Upper lobe of right lung (tissue), 1 donor: ENCODE measurements at regions not wholly inside any gene's neighbourhood (a gene's known extent, or its start where the extent isn't known, plus 50 kb on each side); places are given as distances from the start of the nearest gene placed in this dataset.
"Not testable (repeated sequence)": the region's sequence is repeated elsewhere in the genome, so short reads cannot be mapped to it uniquely, and the experiment has no call there.

Source experiments
- ATAC-seq: fragments of 200-7000 bp; cut with Tn5 transposase; one replicate; pipeline ENCODE4 v1.9.1; 2020; ENCODE audit warnings: mild to moderate bottlenecking, moderate library complexity
- DNase-seq: peaks from one replicate; pipeline ENCODE4 v3.0.0-alpha.2; 2020
- H3K27ac ChIP-seq: fragments of 200-600 bp; one replicate; pipeline ENCODE4 v1.8.0; 2022
- H3K27me3 ChIP-seq: fragments of 200-600 bp; one replicate; pipeline ENCODE4 v1.8.0; 2022; ENCODE audit warnings: mild to moderate bottlenecking
- H3K36me3 ChIP-seq: fragments of 200-600 bp; one replicate; pipeline ENCODE4 v1.8.0; 2022
- H3K4me1 ChIP-seq: fragments of 200-600 bp; one replicate; pipeline ENCODE4 v1.8.0; 2022
- H3K4me3 ChIP-seq: fragments of 200-600 bp; one replicate; pipeline ENCODE4 v1.8.0; 2022; ENCODE audit warnings: mild to moderate bottlenecking
- H3K9me3 ChIP-seq: fragments of 200-600 bp; one replicate; pipeline ENCODE4 v1.8.0; 2022
- intact Hi-C: fragments of 100-400 bp; cut with DNase I; formaldehyde crosslinking; loops from one replicate; pipeline ENCODE4 v1.11.0; 2022
- TF ChIP-seq, protein P1 (sequence below): fragments of 200-600 bp; IDR thresholded peaks from one replicate; pipeline ENCODE4 v1.8.0; 2022; ENCODE audit warnings: antibody characterized with exemption
- donor health status: DM: no; HTN: yes; CAD: no; lungs with severe emphysema.

DNA sequence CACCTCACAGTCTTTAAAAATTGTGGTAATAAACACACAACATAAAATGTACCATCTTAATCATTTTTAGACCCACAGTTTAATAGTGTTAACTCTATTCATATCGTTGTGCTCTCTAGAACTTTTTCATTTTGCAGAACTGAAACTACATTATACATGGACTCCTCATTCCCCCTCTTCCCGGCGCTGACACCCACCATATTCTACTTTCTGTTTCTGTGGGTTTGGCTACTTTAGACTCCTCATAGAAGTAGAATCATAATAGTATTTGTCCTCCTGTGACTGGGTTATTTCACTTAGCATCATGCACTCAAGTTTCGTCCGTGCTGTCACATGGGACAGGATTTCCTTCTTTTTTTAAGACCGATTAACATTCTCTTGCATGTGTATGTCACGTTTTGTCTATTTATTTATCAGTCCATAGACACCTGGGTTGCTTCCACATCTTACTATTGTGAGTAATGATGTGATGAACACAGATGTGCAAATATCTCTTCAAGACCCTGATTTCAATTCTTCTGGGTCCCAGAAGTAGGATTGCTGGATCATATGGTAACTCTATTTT lies 62.9 kb upstream of the TMPRSS2 start:
- no peak overlapping the region for H3K27ac ChIP-seq
- DNase-seq (no peak), ATAC-seq (no peak)
- H3K27me3 ChIP-seq, result no peaks in the 10 kb centered on the region
- H3K36me3 ChIP-seq, result no peaks in the 10 kb centered on the region
- peaks cover 9% of the 10 kb centered on the region for H3K9me3 ChIP-seq
- TF ChIP-seq, protein P1, sequence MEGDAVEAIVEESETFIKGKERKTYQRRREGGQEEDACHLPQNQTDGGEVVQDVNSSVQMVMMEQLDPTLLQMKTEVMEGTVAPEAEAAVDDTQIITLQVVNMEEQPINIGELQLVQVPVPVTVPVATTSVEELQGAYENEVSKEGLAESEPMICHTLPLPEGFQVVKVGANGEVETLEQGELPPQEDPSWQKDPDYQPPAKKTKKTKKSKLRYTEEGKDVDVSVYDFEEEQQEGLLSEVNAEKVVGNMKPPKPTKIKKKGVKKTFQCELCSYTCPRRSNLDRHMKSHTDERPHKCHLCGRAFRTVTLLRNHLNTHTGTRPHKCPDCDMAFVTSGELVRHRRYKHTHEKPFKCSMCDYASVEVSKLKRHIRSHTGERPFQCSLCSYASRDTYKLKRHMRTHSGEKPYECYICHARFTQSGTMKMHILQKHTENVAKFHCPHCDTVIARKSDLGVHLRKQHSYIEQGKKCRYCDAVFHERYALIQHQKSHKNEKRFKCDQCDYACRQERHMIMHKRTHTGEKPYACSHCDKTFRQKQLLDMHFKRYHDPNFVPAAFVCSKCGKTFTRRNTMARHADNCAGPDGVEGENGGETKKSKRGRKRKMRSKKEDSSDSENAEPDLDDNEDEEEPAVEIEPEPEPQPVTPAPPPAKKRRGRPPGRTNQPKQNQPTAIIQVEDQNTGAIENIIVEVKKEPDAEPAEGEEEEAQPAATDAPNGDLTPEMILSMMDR, result no peak
- no peak overlapping the region for H3K4me3 ChIP-seq
- intact Hi-C loops, result no loop called here
- H3K4me1 ChIP-seq, result no peaks in the 10 kb centered on the region

DNA sequence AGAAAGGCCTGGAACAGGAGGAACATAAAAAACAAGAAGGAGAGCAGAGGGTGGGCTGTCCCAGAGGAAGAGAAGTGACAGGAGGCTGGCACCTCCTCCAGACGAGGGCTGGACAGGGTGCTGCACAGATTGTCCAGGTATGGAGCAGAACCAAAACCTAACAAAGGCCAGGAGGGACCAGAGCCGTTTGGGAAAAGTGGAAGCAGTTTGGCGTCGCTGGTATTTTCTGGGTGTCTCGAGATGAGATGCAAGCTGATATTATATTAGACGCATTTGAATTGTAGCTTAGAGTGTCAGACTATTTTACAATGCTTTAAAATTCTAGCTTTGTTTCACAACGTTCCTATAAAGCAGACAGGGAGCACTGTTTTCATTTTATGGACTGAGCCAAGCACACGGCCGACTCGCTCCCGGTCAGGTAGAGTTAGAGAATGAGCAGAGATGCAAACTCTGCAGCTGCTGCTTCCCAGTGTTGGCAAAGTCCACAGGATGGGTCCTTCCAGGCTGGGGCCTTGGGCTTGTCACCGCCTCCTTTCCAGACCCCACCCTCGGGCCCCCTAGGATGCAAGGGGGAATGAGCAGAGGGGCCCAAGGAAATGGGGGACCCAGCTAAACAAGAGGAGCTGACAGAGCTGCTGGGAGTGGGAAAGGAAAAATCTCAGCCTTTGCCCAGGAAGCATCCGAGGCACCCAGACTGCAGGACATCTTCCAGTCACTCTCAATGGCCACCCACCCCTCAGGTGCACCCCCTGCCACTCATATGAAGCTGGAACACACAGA lies 60.8 kb upstream of the TMPRSS2 start:
- TF ChIP-seq, protein P1, result no peak
- no peaks in the 10 kb centered on the region for H3K4me1 ChIP-seq
- H3K27me3 ChIP-seq, result no peaks in the 10 kb centered on the region
- no peak overlapping the region for H3K27ac ChIP-seq
- intact Hi-C loops, result no loop called here
- H3K4me3 ChIP-seq, result no peak overlapping the region
- ATAC-seq (no peak), DNase-seq (no peak)
- H3K9me3 ChIP-seq, result peaks cover 9% of the 10 kb centered on the region
- H3K36me3 ChIP-seq, result no peaks in the 10 kb centered on the region

DNA sequence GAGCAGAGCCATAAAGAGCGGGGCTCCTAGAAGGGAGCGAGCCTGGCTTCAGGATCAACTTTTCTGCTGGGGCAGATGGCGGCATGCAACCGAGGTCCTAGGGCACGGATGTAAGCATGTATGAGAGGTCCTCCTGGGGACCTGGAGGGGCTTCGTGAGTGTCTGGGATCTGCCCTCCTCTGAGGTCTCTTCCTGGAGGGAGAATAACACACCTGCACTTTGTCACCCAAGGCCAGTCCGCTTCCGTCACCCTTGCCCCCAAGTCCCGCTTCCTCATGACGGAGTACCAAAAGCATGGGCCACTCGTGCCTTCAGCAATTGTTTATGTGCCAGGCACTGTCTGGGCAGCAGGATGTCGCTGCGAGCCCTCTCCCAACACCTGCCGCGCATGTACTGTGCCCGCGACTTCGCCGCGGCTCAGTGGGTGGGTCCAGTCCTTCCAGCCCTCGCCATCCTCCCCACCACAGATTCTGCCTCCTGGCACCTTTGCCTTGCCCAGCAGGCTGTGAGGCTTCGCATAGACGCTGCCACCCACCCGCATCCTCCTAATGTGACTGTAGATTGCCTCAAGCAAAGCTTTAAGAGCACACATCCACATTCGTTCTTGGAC lies 60.0 kb upstream of the TMPRSS2 start:
- Histone ChIP-seq H3K4me3 (no peak overlapping the region), H3K27ac (no peak overlapping the region), H3K27me3 (no peaks in the 10 kb centered on the region), H3K36me3 (no peaks in the 10 kb centered on the region), H3K9me3 (peaks cover 9% of the 10 kb centered on the region), H3K4me1 (no peaks in the 10 kb centered on the region)
- intact Hi-C loops, result no loop called here
- DNase-seq (no peak), ATAC-seq (no peak)
- TF ChIP-seq, protein P1, result no peak

DNA sequence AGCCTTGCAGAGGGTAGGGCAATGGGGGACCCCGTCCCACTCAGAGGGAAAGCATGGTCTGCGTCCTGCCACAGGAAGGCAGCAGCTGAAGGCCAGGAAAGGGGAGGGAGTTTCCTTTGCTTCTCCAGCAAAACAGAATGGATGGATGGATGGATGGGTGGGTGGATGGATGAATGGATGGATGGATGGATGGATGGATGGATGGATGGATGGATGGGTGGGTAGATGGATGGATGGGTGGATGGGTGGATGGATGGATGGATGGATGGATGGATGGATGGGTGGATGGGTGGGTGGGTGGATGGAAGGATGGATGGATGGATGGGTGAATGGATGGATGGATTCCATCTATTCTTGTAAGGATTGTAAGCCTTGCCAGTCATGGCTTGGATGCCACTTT lies 59.3 kb upstream of the TMPRSS2 start:
- H3K27ac ChIP-seq, intact Hi-C loops, H3K36me3 ChIP-seq: not testable (repeated sequence)

DNA sequence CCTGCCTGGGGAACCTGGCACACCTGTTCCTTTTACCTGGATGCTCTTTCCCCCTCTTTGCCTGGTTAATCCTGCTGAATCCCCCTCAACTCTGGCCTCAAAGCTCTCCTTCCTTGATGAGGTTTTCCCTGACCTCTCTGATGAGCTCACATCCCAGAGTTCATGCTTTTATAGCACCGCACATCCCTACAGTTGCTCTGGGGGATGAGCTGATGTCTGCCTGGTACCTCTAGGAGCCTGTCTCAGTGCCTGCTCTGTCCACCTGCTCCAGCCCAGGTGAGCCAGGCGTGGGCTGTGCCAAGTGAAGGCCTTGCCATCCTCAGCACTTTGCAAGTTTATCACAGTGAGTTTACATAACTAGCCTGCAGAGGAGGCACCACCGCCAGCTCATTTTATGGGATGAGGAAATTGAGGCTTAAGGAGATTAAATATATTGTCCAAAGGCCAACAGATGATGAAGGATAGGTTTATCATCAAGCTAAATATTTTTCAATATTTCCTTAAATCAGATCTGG lies 58.6 kb upstream of the TMPRSS2 start:
- Histone ChIP-seq H3K27ac (no peak overlapping the region), H3K9me3 (peaks cover 3% of the 10 kb centered on the region), H3K36me3 (no peaks in the 10 kb centered on the region), H3K4me1 (no peaks in the 10 kb centered on the region), H3K27me3 (no peaks in the 10 kb centered on the region), H3K4me3 (no peak overlapping the region)
- TF ChIP-seq, protein P1, result no peak
- DNase-seq, result no peak
- ATAC-seq, result no peak
- intact Hi-C loops, result no loop called here

More for the DNA sequence above, 59.3 kb upstream of the TMPRSS2 start:
- H3K27me3 ChIP-seq, H3K4me1 ChIP-seq, ATAC-seq, H3K4me3 ChIP-seq, H3K9me3 ChIP-seq, DNase-seq: not testable (repeated sequence)

DNA sequence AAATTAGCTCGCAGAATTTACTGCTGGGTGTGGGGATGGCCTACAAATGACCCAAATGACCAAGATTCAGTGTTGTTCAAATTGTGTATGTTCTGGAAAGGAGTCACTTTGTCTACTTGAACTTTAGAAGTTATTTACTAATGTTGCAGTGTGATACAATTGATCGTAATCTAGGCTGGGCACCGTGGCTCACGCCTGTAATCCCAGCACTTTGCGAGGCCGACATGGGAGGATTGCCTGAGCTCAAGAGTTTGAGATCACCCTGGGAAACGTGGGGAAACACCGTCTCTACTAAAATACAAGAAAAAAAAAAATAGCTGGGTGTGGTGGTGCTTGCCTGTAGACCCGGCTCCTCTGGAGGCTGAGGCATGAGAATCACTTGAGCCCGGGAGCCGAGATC lies 57.6 kb upstream of the TMPRSS2 start:
- Histone ChIP-seq H3K4me1 (no peaks in the 10 kb centered on the region), H3K27ac (peak overlapping the region; percentile 36), H3K36me3 (no peaks in the 10 kb centered on the region), H3K27me3 (no peaks in the 10 kb centered on the region), H3K4me3 (no peak overlapping the region), H3K9me3 (no peaks in the 10 kb centered on the region)
- intact Hi-C loops, result no loop called here
- ATAC-seq (no peak), DNase-seq (no peak)
- TF ChIP-seq, protein P1, result no peak
